MM.1S (cell line): ENCODE measurements at regions not wholly inside any gene's neighbourhood (a gene's known extent, or its start where the extent isn't known, plus 50 kb on each side); places are given as distances from the start of the nearest gene placed in this dataset.

Experiments used
- DNase-seq: peaks from one replicate; pipeline ENCODE4 v3.0.0-alpha.2; 2015
- H2AFZ ChIP-seq: fragments of 300-600 bp; sonication (generic); 2 replicates; pipeline ENCODE4 v1.6.0; 2016; ENCODE audit warnings: antibody characterized with exemption, low read length
- H3F3A ChIP-seq: fragments of 300-600 bp; sonication (generic); 2 replicates; pipeline ENCODE4 v1.6.1; 2016; ENCODE audit warnings: mild to moderate bottlenecking, antibody characterized with exemption, low read length, moderate library complexity, mixed read lengths; ENCODE audit not compliant: insufficient read depth
- H3K27ac ChIP-seq: fragments of 300-600 bp; sonication (generic); 2 replicates; pipeline ENCODE4 v1.5.1; 2016; ENCODE audit warnings: mild to moderate bottlenecking, low read length
- H3K27me3 ChIP-seq: fragments of 300-600 bp; sonication (generic); replicated peaks from 2 replicates; pipeline ENCODE4 v1.6.0; 2016; ENCODE audit warnings: low read length; ENCODE audit not compliant: insufficient read depth
- H3K36me3 ChIP-seq: fragments of 300-600 bp; sonication (generic); replicated peaks from 2 replicates; pipeline ENCODE4 v1.6.1; 2016; ENCODE audit warnings: mild to moderate bottlenecking, low read length, mixed read lengths; ENCODE audit not compliant: insufficient read depth
- H3K4me1 ChIP-seq: fragments of 300-600 bp; sonication (generic); 2 replicates; pipeline ENCODE4 v1.6.1; 2016; ENCODE audit warnings: low read length, mixed read lengths
- H3K4me2 ChIP-seq: fragments of 300-600 bp; sonication (generic); 2 replicates; pipeline ENCODE4 v1.6.0; 2016; ENCODE audit warnings: low read depth, low read length
- H3K4me3 ChIP-seq: fragments of 300-600 bp; sonication (generic); 2 replicates; pipeline ENCODE4 v1.5.1; 2016; ENCODE audit warnings: low read length, mixed read lengths
- H3K79me2 ChIP-seq: fragments of 300-600 bp; sonication (generic); 2 replicates; pipeline ENCODE4 v1.6.1; 2016; ENCODE audit warnings: mixed run types, low read length, mixed read lengths
- H3K9ac ChIP-seq: fragments of 300-600 bp; sonication (generic); 2 replicates; pipeline ENCODE4 v1.6.1; 2016; ENCODE audit warnings: low read length, mixed read lengths
- H3K9me2 ChIP-seq: fragments of 300-600 bp; sonication (generic); replicated peaks from 2 replicates; pipeline ENCODE4 v1.6.1; 2016; ENCODE audit warnings: mild to moderate bottlenecking, low read length, mixed read lengths; ENCODE audit not compliant: insufficient read depth
- H3K9me3 ChIP-seq: fragments of 300-600 bp; sonication (generic); replicated peaks from 2 replicates; pipeline ENCODE4 v1.6.1; 2016; ENCODE audit warnings: mild to moderate bottlenecking, low read length, mixed read lengths; ENCODE audit not compliant: insufficient read depth
- H4K20me1 ChIP-seq: fragments of 300-600 bp; sonication (generic); 2 replicates; pipeline ENCODE4 v1.6.1; 2016; ENCODE audit warnings: mild to moderate bottlenecking, low read length, moderate library complexity, mixed read lengths; ENCODE audit not compliant: insufficient read depth
- CTCF ChIP-seq: fragments of 300-600 bp; sonication (generic); IDR thresholded peaks from 2 replicates; pipeline ENCODE4 v1.5.1; 2016; ENCODE audit warnings: antibody characterized with exemption, low read length, mixed read lengths
- EZH2 ChIP-seq: fragments of 300-600 bp; sonication (generic); optimal IDR thresholded peaks from 2 replicates; pipeline ENCODE3; 2017; ENCODE audit warnings: low read depth, mild to moderate bottlenecking, antibody characterized with exemption, low read length, mixed read lengths
- EZH2phosphoT487 ChIP-seq: fragments of 300-600 bp; sonication (generic); IDR thresholded peaks from 2 replicates; pipeline ENCODE4 v1.6.1; 2018; ENCODE audit warnings: antibody characterized with exemption, low read length

- H3K4me3 ChIP-seq, result no peak overlapping the region
- H4K20me1 ChIP-seq, result no peaks in the 10 kb centered on the region
- H3K79me2 ChIP-seq, result no peaks in the 10 kb centered on the region
- H3K4me1 ChIP-seq, result no peaks in the 10 kb centered on the region
- H2AFZ ChIP-seq, result no peak overlapping the region
- TF ChIP-seq EZH2, result no peak
- TF ChIP-seq EZH2phosphoT487, result no peak
- TF ChIP-seq CTCF, result no peak
- H3K9ac ChIP-seq, result no peak overlapping the region
- no peaks in the 10 kb centered on the region for H3K9me3 ChIP-seq
- no peaks in the 10 kb centered on the region for H3K36me3 ChIP-seq
- DNase-seq, result no peak
- no peaks in the 10 kb centered on the region for H3F3A ChIP-seq
- no peak overlapping the region for H3K4me2 ChIP-seq
- no peak overlapping the region for H3K27ac ChIP-seq
- H3K9me2 ChIP-seq, result no peaks in the 10 kb centered on the region
- no peaks in the 10 kb centered on the region for H3K27me3 ChIP-seq
Observed at GRCh38 chr3:80052271-80052670, 284.5 kb upstream of the ROBO1 start.

GRCh38 chr3:80051602-80051962 is 283.8 kb upstream of the ROBO1 start:
- no peak overlapping the region for H3K4me2 ChIP-seq
- no peaks in the 10 kb centered on the region for H3F3A ChIP-seq
- no peaks in the 10 kb centered on the region for H3K36me3 ChIP-seq
- no peak for DNase-seq
- no peaks in the 10 kb centered on the region for H3K4me1 ChIP-seq
- H3K27ac ChIP-seq, result no peak overlapping the region
- H3K9me3 ChIP-seq, result no peaks in the 10 kb centered on the region
- no peaks in the 10 kb centered on the region for H3K79me2 ChIP-seq
- H4K20me1 ChIP-seq, result no peaks in the 10 kb centered on the region
- H3K27me3 ChIP-seq, result no peaks in the 10 kb centered on the region
- TF ChIP-seq EZH2phosphoT487, result no peak
- no peaks in the 10 kb centered on the region for H3K9me2 ChIP-seq
- H3K9ac ChIP-seq, result no peak overlapping the region
- no peak overlapping the region for H3K4me3 ChIP-seq
- no peak overlapping the region for H2AFZ ChIP-seq

- Histone ChIP-seq H3F3A (no peaks in the 10 kb centered on the region), H2AFZ (no peak overlapping the region), H3K36me3 (no peaks in the 10 kb centered on the region), H3K9me2 (no peaks in the 10 kb centered on the region), H3K9me3 (no peaks in the 10 kb centered on the region), H3K9ac (no peak overlapping the region), H3K4me1 (no peaks in the 10 kb centered on the region), H3K27me3 (no peaks in the 10 kb centered on the region), H3K79me2 (no peaks in the 10 kb centered on the region), H3K4me2 (no peak overlapping the region), H3K4me3 (no peak overlapping the region), H4K20me1 (no peaks in the 10 kb centered on the region), H3K27ac (no peak overlapping the region)
- TF ChIP-seq EZH2 (no peak), CTCF (no peak), EZH2phosphoT487 (no peak)
- no peak for DNase-seq
Observed at GRCh38 chr3:80050826-80051601, 283.2 kb upstream of the ROBO1 start.

- Histone ChIP-seq H2AFZ (no peak overlapping the region), H3K9me2 (no peaks in the 10 kb centered on the region), H3K27me3 (no peaks in the 10 kb centered on the region), H3K9ac (no peak overlapping the region), H3F3A (no peaks in the 10 kb centered on the region), H3K9me3 (no peaks in the 10 kb centered on the region), H3K4me1 (no peaks in the 10 kb centered on the region), H3K36me3 (no peaks in the 10 kb centered on the region), H3K4me2 (no peak overlapping the region), H3K79me2 (no peaks in the 10 kb centered on the region), H3K4me3 (no peak overlapping the region), H4K20me1 (no peaks in the 10 kb centered on the region), H3K27ac (no peak overlapping the region)
- no peak for DNase-seq
- TF ChIP-seq EZH2phosphoT487, result no peak
Observed at GRCh38 chr3:80043226-80043625, 275.4 kb upstream of the ROBO1 start.
